ENCODE measurements at regions not wholly inside any gene's neighbourhood (a gene's known extent, or its start where the extent isn't known, plus 50 kb on each side); places are given as distances from the start of the nearest gene placed in this dataset.
"Not testable (repeated sequence)": the region's sequence is repeated elsewhere in the genome, so short reads cannot be mapped to it uniquely, and the experiment has no call there.

DNA sequence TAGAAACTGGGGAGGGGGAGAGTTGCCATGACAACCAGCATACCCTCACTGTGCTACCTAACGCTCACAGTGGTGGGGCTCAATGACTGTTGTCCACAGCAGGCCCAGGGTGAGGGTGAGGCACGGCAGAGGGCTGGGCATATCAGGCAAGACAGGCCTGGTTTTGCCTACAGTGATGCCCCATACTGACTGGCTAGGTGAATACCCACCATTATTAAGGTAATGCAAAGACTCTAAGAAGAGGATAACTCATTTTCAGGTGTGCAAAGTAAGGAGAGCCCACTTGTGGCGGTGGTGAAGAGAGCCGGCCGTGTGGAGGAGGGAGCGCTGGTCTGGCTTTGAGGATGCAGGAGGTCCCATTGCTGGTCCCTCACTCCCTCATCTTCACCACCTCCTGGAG is 422.3 kb downstream of the FUT8 start:
- DNase-seq (ENCODE audit: low spot score): no peak

DNA sequence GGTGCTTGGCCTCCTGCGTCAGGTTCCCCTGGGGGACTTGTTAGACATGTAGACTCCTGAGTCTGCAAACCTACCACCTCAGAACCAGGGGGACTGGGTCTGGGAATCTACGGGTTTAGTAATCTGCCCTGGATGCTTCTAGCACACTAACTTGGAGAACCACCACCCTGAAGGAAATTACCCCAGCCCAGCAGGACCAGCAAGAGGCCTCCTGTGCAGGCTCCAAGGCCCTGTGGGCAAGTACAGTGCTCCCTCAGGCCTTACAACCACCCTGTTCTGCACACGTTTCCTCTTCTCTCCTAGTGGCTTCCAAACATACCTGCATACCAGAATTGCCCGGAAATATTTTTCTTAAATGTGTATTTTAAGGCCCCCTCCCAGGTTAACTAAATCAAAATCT is 423.0 kb downstream of the FUT8 start:
- DNase-seq (ENCODE audit: low spot score): no peak

DNA sequence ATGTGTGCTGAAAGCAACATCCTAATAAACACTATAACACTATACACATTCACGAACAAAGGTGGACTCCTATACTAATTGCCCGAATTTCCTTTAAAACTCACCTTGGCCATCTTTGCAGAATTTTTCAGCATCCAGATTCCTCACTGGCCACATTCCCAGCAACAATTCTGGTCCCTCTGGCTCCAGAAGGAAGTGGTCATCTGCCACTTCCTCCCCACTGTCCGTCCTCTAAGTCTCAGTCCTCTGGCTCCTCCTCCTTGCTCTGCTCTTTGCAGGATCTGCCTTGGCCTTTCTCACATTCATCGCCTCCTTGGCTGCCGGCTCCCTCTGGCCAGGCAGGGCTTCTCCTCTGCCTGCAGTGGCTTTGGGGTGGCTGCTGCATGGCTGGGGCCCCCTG is 426.0 kb downstream of the FUT8 start:
- DNase-seq (ENCODE audit: low spot score): no peak

DNA sequence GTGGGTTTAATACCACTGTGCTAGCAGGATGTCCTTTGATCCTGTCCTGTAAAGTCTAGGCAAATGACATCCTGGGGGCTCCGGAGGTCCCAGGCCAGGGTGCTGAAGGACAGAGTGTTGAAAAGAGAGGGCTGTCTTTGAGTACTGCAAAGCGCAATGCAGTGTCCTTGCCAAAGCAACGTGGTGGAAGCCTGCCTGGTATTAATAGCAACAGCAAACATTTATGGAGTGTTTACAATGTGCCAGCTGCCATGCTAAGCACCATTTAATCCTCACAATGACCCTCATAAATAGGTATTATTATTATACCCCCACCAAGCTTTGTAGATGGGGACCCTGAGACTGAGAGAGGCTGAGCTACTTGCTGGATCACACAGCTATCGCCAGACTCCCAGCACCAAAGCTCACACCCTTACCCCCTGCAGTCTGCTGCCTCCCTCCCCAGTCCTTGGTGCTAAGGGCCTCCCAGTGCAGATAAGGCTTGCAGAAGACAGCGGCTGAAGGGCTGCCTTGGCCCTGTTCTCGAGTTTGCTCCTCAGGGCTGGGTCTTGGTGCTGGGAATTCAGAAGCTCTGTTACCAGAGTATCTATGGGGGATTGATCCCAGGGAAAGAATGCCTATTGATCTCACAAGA is 427.7 kb downstream of the FUT8 start:
- DNase-seq (ENCODE audit: low spot score): no peak

DNA sequence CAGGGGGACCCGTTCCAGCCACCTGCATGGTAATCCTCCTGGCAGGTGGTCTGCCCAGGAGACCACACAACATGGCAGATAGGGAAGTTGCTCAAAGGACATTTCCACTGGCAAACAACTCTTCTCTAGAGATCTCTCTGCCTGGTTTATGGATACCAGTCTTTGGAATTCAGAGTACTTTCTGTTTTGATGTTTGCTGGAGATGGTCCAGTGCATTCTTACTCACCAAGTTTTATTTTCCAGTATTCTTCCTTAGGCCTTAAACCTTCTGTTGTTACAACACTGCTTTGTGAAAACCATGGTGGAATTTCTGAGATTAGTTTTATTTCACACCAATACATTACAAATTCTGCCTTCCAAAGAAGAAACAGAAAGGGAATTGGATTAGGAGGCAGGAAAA is 428.3 kb downstream of the FUT8 start:
- DNase-seq (ENCODE audit: low spot score): no peak

DNA sequence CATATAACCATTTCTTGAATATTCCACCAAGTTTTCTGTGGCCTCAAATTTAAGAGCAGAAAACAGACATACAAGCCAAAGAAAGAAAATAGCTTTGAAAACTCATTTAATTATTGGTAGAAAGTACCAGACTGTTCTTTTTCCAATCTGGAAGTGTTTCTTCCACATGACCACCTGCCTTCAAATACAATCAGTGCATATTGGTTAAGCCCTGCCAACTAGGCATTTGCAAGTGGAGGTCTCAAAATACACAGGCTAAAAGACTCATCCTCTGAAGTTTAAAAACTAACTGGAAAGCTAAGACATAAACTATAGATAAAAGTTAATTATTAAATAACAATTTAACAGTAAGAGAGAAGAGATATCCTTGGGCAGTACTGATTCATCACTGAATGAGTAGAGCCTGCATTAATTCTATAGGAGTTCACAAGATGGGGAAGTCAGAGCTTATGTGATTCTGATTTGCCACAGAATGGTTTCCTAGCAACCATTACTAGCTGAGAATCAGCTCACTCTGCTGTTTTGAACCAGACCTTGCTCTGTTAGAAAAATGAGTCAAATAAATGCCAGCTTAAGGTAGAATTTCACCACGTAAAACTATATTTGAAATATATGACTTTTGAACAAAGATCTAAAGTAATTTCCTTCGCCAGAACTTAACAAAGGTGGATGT is 433.8 kb downstream of the FUT8 start:
- DNase-seq (ENCODE audit: low spot score): no peak

DNA sequence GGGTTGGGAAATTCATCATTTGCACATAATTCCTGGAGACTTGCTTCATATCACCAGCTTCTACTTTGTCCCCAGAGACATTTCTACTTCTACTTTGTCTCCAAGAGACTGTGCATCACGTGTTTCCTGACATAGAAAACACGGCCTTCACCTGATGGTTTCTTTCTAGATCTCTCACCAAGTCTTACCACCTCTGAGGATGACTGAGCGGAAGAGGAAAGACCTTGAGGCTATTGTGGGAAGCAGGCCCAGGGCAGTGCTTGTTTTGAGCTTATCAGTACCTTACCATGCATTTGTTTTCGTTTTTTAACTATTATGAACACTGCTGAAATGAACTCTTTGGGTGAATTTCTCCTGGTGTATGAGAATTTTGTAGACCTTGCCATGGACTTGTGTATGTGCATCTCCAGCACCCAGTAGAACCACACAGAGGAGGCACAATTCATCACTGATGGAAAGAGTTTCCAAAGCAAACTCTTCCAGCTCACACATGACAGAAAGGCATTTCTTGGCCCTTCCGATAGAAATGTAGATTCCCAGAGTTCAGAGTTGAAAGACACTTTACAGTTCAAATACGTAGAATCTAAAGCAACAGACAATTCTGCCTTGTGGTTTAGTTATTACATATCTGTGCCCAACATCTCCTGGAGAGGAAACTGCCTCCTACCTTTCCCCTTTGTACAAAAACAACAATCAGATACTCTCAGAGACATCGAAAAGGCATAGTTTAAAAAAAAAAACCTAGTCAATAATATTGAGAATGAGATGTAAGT is 434.7 kb downstream of the FUT8 start:
- DNase-seq (ENCODE audit: low spot score): no peak

DNA sequence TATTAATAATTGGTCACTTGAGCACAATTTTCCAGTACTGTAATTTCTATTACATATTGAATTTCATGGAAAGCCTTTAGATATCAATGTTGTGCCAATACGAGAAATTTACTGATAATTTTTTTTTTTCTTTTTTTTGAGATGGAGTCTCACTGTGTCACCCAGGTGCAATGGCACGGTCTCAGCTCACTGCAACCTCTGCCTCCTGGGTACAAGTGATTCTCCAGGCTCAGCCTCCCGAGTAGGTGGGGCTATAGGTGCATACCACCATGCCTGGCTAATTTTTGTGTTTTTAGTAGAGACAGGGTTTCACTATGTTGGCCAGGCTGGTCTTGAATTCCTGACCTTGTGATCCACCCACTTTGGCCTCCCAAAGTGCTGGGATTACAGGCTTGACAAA is 435.4 kb downstream of the FUT8 start:
- not testable (repeated sequence) for DNase-seq (ENCODE audit: low spot score)

DNA sequence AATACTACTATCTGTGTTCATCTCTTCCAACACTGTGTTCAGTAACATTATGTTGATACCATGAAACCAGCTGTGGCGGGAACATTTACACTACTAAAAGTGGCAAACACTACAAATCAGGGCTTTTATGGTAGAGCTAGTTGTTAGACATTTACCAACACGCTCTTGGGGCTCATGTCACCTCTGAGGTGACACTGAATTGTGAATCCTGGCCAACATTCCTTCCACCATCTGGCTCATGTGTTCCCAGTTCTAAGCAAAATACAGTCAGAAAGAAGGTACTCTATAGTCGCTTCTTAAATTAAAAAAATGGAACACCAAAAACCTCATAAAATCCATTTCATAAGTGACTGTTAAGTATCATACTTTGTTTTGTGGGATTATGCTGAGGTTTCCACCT is 436.6 kb downstream of the FUT8 start:
- DNase-seq (ENCODE audit: low spot score): no peak

DNA sequence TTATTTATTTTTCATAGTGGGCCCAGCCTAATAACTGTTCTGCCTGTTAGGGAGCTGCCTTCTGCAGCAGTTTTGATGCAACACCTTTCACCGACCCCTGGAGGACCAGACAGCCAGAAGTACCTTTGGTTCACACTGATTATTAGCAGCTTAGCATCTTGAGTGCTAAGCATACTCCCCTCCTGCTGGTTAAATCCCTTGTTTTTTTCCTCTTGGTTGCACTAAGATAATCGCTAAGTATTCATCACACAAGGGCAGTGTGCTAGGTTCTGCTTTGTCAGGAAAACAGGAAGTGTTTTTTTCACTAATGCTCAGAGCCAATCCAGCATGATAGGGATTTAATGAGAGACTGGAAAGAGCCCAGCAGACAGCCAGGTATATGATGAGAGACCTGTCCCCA is 437.0 kb downstream of the FUT8 start:
- no peak for DNase-seq (ENCODE audit: low spot score)

DNA sequence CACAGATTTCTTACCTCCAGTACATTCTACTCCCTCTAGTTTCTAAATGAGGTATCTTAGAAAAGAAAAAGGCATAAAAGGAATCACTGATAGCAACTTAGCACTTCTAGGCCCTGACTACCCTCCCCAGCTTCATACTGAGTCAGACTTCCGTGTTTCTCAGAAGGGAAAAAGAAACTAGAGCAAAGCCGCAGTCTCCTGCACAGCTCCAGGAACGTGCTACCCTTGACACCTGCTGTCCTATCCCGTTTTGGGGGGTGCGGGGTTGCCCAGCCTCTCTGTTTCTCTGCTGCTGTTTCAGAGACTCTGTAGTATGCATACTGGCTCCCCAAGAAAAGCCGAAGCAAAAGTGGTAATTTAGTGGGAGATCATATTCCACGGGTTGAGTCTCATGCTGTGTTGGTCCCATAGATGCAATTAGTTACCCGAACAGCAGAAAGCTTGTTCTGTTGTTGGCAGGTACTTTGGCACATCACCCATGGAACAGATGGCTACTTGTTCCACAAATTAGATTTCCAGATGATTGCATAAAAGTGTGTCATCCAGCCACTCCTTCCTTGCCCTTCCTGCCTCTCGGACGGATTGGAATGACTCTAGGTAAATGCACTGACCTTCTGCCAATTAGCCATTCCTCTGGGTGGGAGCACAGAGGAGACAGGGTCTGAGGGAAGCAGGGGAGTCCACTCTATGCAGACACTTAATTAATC is 438.1 kb downstream of the FUT8 start:
- no peak for DNase-seq (ENCODE audit: low spot score)

DNA sequence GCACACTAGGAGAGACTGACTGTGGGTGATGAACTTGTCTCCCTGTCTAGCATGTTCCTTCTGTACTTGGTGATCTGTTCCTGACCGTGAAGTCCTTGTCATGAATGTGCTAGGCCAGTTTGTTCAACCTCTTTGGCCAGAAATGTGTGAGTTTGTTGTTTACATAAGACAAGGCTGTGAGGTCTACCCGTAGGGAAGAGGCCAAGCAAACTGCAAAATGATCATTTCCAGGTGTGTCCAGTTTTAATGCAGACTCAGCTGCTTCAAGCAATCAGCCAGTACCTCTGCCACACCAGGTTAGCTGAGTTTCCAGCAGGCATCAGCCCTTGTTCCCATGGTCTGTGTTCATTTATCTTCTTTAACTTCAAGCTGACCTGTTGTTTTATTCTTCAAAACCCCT is 440.2 kb downstream of the FUT8 start:
- DNase-seq (ENCODE audit: low spot score): no peak

DNA sequence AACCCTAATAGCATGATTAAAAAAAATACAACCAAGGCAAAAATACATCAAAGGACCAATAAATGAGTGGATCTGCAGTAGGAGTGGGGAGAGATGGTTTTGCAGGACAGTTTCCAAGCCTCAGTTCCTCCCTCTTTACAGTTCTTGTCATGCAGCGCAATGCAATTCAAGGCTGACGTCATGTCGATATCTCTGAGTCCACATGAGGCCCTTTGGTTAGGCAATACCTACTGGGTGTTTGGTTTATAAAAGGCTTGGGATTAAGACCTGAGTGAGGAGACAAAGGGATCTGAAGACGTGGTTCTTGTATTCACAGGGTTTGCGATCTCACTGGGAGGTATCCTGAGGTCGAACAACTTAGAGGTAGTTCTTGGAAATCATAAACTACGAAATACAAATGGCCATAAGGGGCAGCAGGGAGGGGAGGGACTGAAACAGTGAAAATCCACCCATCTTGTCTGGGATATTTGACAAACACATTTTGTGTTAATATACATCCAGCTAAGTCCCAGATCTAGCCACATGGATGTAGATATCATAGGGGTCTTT is 441.0 kb downstream of the FUT8 start:
- DNase-seq (ENCODE audit: low spot score): no peak

DNA sequence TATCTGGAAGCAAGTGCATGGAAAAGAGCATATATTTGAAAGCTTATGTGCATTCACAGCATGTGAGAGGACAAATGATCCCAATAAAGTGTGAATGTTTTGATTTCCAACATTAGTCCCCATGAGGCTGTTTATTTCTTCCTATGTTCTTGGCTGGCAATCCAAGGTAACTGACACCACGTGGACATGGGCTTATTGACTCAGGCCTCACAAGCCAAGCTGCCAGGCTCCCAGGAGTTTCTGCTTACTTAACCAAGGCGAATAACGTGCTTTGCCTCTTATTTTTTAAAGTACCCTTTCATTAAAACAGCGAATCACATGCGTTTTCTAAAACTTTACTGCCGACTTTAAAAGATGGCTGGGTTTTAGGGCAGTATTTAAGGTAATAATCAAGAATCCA is 441.7 kb downstream of the FUT8 start:
- DNase-seq (ENCODE audit: low spot score): no peak

DNA sequence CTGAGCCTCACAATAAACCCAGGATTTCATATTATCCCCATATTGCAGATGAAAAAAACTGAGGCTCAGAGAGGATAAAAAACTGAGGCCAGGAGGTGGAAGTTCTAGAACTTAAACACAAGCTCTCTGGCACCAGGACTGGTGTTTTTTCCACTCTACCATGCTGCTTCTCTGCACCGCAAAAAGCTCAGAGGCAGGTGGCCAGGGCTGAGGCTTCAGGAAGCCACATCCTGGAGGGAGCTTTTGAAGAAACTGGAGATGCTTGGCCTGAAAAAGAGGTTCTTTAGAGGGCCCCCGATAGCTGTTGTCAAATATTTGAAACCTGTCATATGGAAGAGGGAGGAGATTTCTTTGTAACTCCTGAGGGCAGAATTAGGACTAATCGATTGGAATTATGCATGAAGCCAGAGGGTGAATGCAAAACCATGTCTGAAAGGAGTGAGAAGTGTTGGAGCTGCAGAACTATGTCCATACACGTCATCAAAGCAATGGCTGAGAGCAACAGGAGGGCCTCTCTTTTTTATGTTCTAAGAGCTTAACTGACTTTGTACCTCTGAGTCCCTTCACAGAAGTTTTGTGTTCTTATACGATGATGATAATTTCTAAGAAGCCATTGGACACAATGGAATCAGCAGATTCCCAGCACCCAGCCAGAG is 448.6 kb downstream of the FUT8 start:
- no peak for DNase-seq (ENCODE audit: low spot score)

DNA sequence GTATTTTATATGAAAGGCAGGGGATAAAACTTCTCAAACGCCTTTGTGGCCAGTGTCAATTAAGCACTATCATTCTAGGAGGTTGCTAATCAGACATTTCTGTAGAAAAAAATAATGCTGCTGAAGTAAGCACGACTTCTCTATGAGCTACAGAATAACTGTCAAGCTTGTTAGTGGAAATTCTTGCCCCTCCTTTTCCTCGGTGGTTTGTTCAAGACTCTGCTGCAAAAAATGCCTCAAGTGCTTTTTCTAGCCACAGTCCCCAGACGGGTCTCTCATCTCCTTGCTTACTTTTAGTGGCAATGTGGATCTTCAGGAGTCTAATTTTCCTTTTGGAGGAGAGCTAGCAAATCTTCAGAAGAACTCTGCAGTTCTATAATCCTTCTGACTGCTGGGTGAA is 452.0 kb downstream of the FUT8 start:
- no peak for DNase-seq (ENCODE audit: low spot score)

DNA sequence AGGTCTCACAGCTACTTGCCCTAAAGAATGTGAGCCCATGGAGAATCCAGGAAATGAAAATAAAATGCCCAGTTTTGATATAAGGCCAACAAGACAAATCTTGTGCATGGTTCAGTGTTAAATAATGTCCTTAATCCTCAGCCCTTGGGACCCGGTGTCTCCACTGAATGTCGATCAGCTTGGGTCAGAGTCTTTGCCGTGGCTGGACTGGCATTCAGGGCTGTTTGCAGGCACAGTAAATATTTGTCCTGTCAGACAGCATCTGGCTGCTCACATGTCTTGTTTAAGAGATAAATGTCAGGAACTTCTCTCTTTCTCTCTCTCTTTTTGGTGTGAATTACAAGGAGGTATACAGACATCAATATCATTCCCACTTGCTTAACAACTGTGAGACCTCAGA is 452.5 kb downstream of the FUT8 start:
- DNase-seq (ENCODE audit: low spot score): no peak

DNA sequence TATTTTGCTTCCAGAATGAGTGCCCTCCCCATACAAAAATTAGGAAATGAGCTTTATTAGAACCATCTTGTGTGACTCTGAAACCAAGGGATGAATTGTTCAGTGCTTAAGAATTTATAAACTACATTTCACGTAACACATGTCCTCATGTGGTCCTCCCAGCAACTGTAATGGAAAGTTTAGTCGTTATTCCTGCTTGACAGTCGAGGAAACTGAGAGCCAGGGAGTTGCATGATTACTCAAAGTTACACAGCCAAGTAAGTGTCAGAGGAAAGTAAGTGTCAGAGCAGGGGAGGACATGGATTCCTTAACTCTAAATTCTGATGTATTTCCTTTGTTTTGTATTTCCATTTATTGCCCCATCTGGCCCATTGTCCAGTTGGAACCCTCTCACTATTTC is 453.9 kb downstream of the FUT8 start:
- no peak for DNase-seq (ENCODE audit: low spot score)

DNA sequence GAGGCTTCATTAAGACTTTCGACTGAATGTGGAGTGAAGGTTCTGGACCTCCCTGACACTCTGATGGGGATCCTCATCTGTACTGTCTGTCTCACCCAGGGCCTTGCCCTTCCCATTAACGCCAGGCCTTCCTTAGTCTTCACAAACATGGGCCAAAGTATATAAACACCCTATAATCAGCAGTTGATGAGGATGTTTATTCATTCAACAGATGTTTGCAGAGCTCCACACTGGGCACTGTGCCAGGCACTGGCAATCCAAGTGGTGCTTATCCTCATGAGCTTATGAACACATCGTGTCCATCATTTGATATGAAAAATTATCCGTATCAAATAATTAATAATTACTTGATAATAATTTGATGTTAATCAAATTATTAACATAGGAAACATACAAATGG is 454.4 kb downstream of the FUT8 start:
- no peak for DNase-seq (ENCODE audit: low spot score)

DNA sequence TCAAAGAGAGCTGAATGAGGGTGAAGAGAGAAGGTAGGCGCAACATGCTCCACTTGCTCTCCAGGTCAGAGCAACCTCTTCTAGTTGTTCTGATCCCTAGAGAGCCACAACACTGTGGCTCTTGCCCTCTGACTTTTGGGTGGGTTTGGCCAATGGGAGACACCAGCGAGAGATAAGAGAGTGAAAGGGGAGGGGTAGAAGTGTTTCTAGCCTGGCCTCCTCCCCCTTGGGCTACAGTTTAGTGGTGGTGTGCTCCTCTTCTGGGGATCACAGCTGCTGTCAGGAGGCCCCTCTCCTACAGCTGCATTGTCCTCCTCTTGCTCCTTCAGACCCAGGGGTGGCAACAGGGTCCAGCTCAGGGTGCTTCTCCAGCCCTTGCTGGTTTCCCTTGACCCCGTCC is 454.8 kb downstream of the FUT8 start:
- no peak for DNase-seq (ENCODE audit: low spot score)

DNA sequence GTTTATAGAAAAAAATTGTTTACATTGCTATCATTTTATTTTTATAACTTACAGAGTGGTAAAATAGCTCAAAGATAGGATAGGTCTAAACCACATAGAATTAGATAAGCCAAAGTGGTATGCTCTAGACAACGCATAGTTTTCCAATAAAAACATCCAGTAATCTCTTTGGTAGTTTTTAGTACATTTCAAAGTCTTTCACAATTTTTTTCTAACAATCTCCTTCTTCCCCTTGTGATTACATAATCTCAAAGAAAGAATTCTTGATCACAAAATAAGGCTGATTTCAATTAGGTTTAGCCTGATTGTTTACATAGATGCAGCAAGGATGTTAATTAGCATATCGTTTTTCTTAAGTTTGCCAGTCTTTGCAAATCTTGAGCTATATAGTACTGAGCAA is 460.0 kb downstream of the FUT8 start:
- no peak for DNase-seq (ENCODE audit: low spot score)

DNA sequence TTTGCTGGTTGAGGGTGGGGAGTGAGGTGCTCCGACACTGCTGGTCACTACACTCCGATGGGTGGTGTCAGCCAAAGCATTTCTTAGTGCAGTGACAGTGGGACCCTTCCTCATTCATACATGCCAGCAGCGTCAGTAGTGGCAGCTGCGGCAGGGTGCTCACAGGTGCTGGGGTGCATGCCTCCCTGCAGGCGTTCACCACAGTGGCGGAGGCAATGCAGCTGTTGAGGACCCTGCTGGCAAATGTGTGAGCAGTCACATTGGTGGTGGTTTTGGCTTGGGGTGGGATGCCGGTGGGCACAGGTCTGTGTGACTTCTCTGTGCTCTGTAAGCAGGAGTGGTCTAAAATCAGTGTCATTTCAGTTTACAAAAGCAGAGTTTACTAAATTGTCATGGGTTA is 464.6 kb downstream of the FUT8 start:
- DNase-seq (ENCODE audit: low spot score): no peak
